ENCODE measurements at regions not wholly inside any gene's neighbourhood (a gene's known extent, or its start where the extent isn't known, plus 50 kb on each side); places are given as distances from the start of the nearest gene placed in this dataset.

- Histone ChIP-seq H3K4me2 (ENCODE audit: extremely low read depth, insufficient read depth, low read length) (no peak overlapping the region), H2AFZ (ENCODE audit: low read length) (no peak overlapping the region), H3K4me3 (replicated peaks in 1 of 4; ENCODE audit: control extremely low read depth in 1 of 4, insufficient read depth in 1 of 4, low read depth in 3 of 4, low read length in 4 of 4) (no peak overlapping the region), H3K36me3 (ENCODE audit: control insufficient read depth, insufficient read depth, low read length) (no peaks in the 10 kb centered on the region), H3K27ac (ENCODE audit: insufficient read depth, low read length) (no peak overlapping the region), H3K4me1 (ENCODE audit: control insufficient read depth, extremely low read depth, insufficient read depth, low read length) (no peaks in the 10 kb centered on the region), H3K9me3 (ENCODE audit: control insufficient read depth, insufficient read depth, low read depth, low read length) (no peaks in the 10 kb centered on the region), H3K79me2 (ENCODE audit: control insufficient read depth, insufficient read depth, low read length) (no peaks in the 10 kb centered on the region), H4K20me1 (ENCODE audit: control insufficient read depth, extremely low read depth, insufficient read depth, low read length) (no peaks in the 10 kb centered on the region), H3K27me3 (ENCODE audit: control insufficient read depth, insufficient read depth, low read length) (no peaks in the 10 kb centered on the region), H3K9ac (ENCODE audit: insufficient read depth, low read length) (no peak overlapping the region)
- DNase-seq (ENCODE audit: low read depth in 2 of 2) = no peak
- TF ChIP-seq EZH2 (IDR thresholded peaks at IDR 0.05; ENCODE audit: low read length, missing control alignments) (no peak), CTCF (conservative IDR thresholded peaks at IDR 0.05 in 1 of 2, IDR thresholded peaks at IDR 0.05 in 1 of 2; ENCODE audit: low read depth in 1 of 2, low read length in 2 of 2) (no peak)
These were observed 1183.7 kb upstream of the SORCS1 start for GRCh38 chr10:108348215-108348614.

- no peak overlapping the region for H3K27ac ChIP-seq (ENCODE audit: insufficient read depth, low read length)
- H3K27me3 ChIP-seq (ENCODE audit: control insufficient read depth, insufficient read depth, low read length) = no peaks in the 10 kb centered on the region
- H3K36me3 ChIP-seq (ENCODE audit: control insufficient read depth, insufficient read depth, low read length) = no peaks in the 10 kb centered on the region
- no peak overlapping the region for H3K9ac ChIP-seq (ENCODE audit: insufficient read depth, low read length)
- no peak overlapping the region for H3K4me3 ChIP-seq (replicated peaks in 1 of 4; ENCODE audit: control extremely low read depth in 1 of 4, insufficient read depth in 1 of 4, low read depth in 3 of 4, low read length in 4 of 4)
- TF ChIP-seq EZH2 (IDR thresholded peaks at IDR 0.05; ENCODE audit: low read length, missing control alignments) (no peak), CTCF (conservative IDR thresholded peaks at IDR 0.05 in 1 of 2, IDR thresholded peaks at IDR 0.05 in 1 of 2; ENCODE audit: low read depth in 1 of 2, low read length in 2 of 2) (no peak)
- no peaks in the 10 kb centered on the region for H4K20me1 ChIP-seq (ENCODE audit: control insufficient read depth, extremely low read depth, insufficient read depth, low read length)
- no peaks in the 10 kb centered on the region for H3K79me2 ChIP-seq (ENCODE audit: control insufficient read depth, insufficient read depth, low read length)
- no peaks in the 10 kb centered on the region for H3K9me3 ChIP-seq (ENCODE audit: control insufficient read depth, insufficient read depth, low read depth, low read length)
- H3K4me1 ChIP-seq (ENCODE audit: control insufficient read depth, extremely low read depth, insufficient read depth, low read length) = no peaks in the 10 kb centered on the region
- no peak overlapping the region for H3K4me2 ChIP-seq (ENCODE audit: extremely low read depth, insufficient read depth, low read length)
- no peak for DNase-seq (ENCODE audit: low read depth in 2 of 2)
- H2AFZ ChIP-seq (ENCODE audit: low read length) = no peak overlapping the region
These were observed 1181.6 kb upstream of the SORCS1 start for GRCh38 chr10:108346066-108346465.

- H4K20me1 ChIP-seq (ENCODE audit: control insufficient read depth, extremely low read depth, insufficient read depth, low read length) = no peaks in the 10 kb centered on the region
- H3K27me3 ChIP-seq (ENCODE audit: control insufficient read depth, insufficient read depth, low read length) = no peaks in the 10 kb centered on the region
- no peak overlapping the region for H3K9ac ChIP-seq (ENCODE audit: insufficient read depth, low read length)
- H3K27ac ChIP-seq (ENCODE audit: insufficient read depth, low read length) = no peak overlapping the region
- TF ChIP-seq CTCF (conservative IDR thresholded peaks at IDR 0.05 in 1 of 2, IDR thresholded peaks at IDR 0.05 in 1 of 2; ENCODE audit: low read depth in 1 of 2, low read length in 2 of 2) = no peak
- no peak overlapping the region for H3K4me2 ChIP-seq (ENCODE audit: extremely low read depth, insufficient read depth, low read length)
- H3K36me3 ChIP-seq (ENCODE audit: control insufficient read depth, insufficient read depth, low read length) = no peaks in the 10 kb centered on the region
- H3K4me3 ChIP-seq (replicated peaks in 1 of 4; ENCODE audit: control extremely low read depth in 1 of 4, insufficient read depth in 1 of 4, low read depth in 3 of 4, low read length in 4 of 4) = no peak overlapping the region
- H3K9me3 ChIP-seq (ENCODE audit: control insufficient read depth, insufficient read depth, low read depth, low read length) = no peaks in the 10 kb centered on the region
- H2AFZ ChIP-seq (ENCODE audit: low read length) = no peak overlapping the region
- H3K79me2 ChIP-seq (ENCODE audit: control insufficient read depth, insufficient read depth, low read length) = no peaks in the 10 kb centered on the region
- DNase-seq (ENCODE audit: low read depth in 2 of 2) = no peak
- H3K4me1 ChIP-seq (ENCODE audit: control insufficient read depth, extremely low read depth, insufficient read depth, low read length) = no peaks in the 10 kb centered on the region
These were observed 1173.6 kb upstream of the SORCS1 start for GRCh38 chr10:108338146-108338545.

All from fibroblast of lung (primary cell).